Lung (tissue), 11 donors: ENCODE measurements at regions not wholly inside any gene's neighbourhood (a gene's known extent, or its start where the extent isn't known, plus 50 kb on each side); places are given as distances from the start of the nearest gene placed in this dataset.

ENCODE experiments used
- ATAC-seq: fragments of 200-7000 bp; cut with Tn5 transposase; one replicate; pipeline ENCODE4 v1.9.1; 2020; ENCODE audit warnings: moderate number of reproducible peaks; ENCODE audit not compliant: insufficient read depth, low FRiP score
- DNase-seq, 3 donors: peaks; one replicate each; pipeline ENCODE4 v3.0.0-alpha.2; 2013 to 2017
- H3K27ac ChIP-seq, 2 donors: one replicate each; pipeline ENCODE4 v1.5.1; 2013; ENCODE audit warnings: mild to moderate bottlenecking in 2 of 2, moderate library complexity in 2 of 2, control low read depth in 1 of 2, inconsistent platforms in 1 of 2, low read depth in 1 of 2, low read length in 1 of 2
- H3K27me3 ChIP-seq, 3 donors: one replicate each; pipeline ENCODE4 v1.5.1; 2013; ENCODE audit warnings: low read length in 2 of 3; ENCODE audit not compliant: control insufficient read depth in 3 of 3, insufficient read depth in 3 of 3
- H3K36me3 ChIP-seq, 4 donors: one replicate each; pipeline ENCODE4 v1.5.1; 2013; ENCODE audit warnings: low read length in 4 of 4, mild to moderate bottlenecking in 1 of 4, moderate library complexity in 1 of 4; ENCODE audit not compliant: control insufficient read depth in 4 of 4, insufficient read depth in 4 of 4
- H3K4me1 ChIP-seq, 5 donors: one replicate each; pipeline ENCODE4 v1.5.1; 2013; ENCODE audit warnings: low read length in 5 of 5, mild to moderate bottlenecking in 2 of 5, moderate library complexity in 1 of 5; ENCODE audit not compliant: control insufficient read depth in 5 of 5, insufficient read depth in 5 of 5
- H3K4me3 ChIP-seq: one replicate; pipeline ENCODE4 v1.5.1; 2013; ENCODE audit warnings: mild to moderate bottlenecking, control low read depth, moderate library complexity
- H3K9ac ChIP-seq, 2 donors: one replicate each; pipeline ENCODE4 v1.5.1; 2013; ENCODE audit warnings: low read length in 2 of 2, control low read depth in 1 of 2; ENCODE audit not compliant: insufficient read depth in 1 of 2
- H3K9me3 ChIP-seq, 4 donors: one replicate each; pipeline ENCODE4 v1.5.1; 2013; ENCODE audit warnings: low read length in 3 of 4, mild to moderate bottlenecking in 1 of 4, moderate library complexity in 1 of 4; ENCODE audit not compliant: control insufficient read depth in 4 of 4, insufficient read depth in 3 of 4
- WGBS, 2 donors: extraction: QIAGEN DNeasy Blood & Tissue Kit; methylation state at CpG; one replicate each; pipeline ENCODE4 v1.1.7; 2013; 5-methylcytosine and 5-hydroxymethylcytosine counted together
- TF ChIP-seq, protein P1 (sequence below): IDR thresholded peaks from 2 replicates; pipeline ENCODE4 v1.5.1; 2012; ENCODE audit warnings: mild to moderate bottlenecking; ENCODE audit errors: control extremely low read depth, extremely low read depth
- donor health status: control.
- donor health status: control.
- donor health status: Bipolar disorder and iron deficiency.
- donor health status: healthy.
- donor health status: DM: yes; HTN: yes; CAD: no.

DNA sequence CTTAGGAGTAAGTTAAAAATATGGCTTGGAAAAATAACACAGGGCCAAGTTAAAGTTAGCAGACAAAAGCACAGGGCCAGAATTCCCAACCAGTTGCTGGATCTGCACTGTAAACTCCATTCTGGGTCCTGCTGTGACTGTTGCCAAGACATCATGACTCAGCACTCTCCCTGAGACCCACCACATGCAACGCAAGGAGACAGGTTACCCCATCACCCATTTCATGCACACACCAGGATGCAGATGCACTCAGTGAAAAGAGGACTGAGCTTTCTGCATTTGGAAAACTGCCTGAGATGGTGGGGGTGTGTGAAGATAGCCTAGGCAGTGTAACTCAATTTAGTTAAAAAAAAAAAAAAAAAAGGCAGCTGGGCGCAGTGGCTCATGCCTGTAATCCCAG lies 97.6 kb upstream of the ZNF438 start:
- DNase-seq (peak in 2 of 3 donors; percentile 38 to 65), ATAC-seq (no peak)
- TF ChIP-seq, protein P1, sequence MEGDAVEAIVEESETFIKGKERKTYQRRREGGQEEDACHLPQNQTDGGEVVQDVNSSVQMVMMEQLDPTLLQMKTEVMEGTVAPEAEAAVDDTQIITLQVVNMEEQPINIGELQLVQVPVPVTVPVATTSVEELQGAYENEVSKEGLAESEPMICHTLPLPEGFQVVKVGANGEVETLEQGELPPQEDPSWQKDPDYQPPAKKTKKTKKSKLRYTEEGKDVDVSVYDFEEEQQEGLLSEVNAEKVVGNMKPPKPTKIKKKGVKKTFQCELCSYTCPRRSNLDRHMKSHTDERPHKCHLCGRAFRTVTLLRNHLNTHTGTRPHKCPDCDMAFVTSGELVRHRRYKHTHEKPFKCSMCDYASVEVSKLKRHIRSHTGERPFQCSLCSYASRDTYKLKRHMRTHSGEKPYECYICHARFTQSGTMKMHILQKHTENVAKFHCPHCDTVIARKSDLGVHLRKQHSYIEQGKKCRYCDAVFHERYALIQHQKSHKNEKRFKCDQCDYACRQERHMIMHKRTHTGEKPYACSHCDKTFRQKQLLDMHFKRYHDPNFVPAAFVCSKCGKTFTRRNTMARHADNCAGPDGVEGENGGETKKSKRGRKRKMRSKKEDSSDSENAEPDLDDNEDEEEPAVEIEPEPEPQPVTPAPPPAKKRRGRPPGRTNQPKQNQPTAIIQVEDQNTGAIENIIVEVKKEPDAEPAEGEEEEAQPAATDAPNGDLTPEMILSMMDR, result no peak
- Histone ChIP-seq H3K9me3 (peaks cover 0 to 2% (median 0%) of the 10 kb centered on the region in 4 donors), H3K27ac (no peak overlapping the region), H3K4me3 (no peak overlapping the region), H3K36me3 (no peaks in the 10 kb centered on the region), H3K27me3 (no peaks in the 10 kb centered on the region), H3K4me1 (peaks cover 0 to 11% (median 3%) of the 10 kb centered on the region in 5 donors), H3K9ac (no peak overlapping the region)
- 62 to 73% methylated on average over 1 to 2 of the region's 2 CpGs for WGBS, 2 donors

DNA sequence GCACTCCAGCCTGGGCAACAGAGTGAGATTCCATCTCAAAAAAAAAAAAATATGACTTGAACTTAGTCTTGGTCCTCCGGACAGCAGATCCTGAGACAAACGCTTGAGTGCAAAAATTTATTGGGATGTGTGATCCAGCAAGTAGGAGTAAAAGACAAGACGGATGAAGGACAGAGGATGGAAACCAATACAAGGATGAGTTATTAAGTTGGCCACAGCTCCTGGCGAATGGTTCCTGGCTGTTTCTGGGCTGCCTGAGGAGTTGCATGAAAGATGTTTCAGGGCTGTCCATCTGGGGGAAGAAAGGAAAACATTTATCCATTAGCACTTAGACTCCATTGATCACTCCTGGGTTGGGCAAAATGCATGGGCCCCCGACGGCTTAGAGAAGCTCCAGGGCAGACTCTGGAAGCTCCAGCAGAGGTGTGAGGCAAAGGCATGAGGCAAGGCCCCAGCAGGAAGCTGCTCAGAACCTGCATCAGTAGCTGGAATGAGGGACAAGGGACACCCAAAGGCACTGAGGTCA lies 98.3 kb upstream of the ZNF438 start:
- H3K4me1 ChIP-seq, result peaks cover 0 to 18% (median 7%) of the 10 kb centered on the region in 5 donors
- ATAC-seq, result no peak
- DNase-seq, result no peak
- H3K36me3 ChIP-seq, result no peaks in the 10 kb centered on the region
- H3K9me3 ChIP-seq, result peaks cover 0 to 2% (median 0%) of the 10 kb centered on the region in 4 donors
- WGBS, 2 donors, result 81 to 92% methylated on average over 6 of the region's 6 CpGs
- no peak overlapping the region for H3K9ac ChIP-seq
- TF ChIP-seq, protein P1, result no peak
- H3K27me3 ChIP-seq, result no peaks in the 10 kb centered on the region
- H3K4me3 ChIP-seq, result no peak overlapping the region
- H3K27ac ChIP-seq, result no peak overlapping the region

GRCh38 chr10:31130406-31130805 lies 98.7 kb upstream of the ZNF438 start:
- WGBS, 2 donors, result 80 to 85% methylated on average over 1 of the region's 1 CpG
- Histone ChIP-seq H3K4me3 (no peak overlapping the region), H3K36me3 (no peaks in the 10 kb centered on the region), H3K9me3 (peaks cover 0 to 2% (median 0%) of the 10 kb centered on the region in 4 donors), H3K4me1 (peaks cover 0 to 22% (median 7%) of the 10 kb centered on the region in 5 donors), H3K27me3 (no peaks in the 10 kb centered on the region), H3K9ac (no peak overlapping the region), H3K27ac (no peak overlapping the region)
- DNase-seq (peak in 1 of 3 donors; percentile 22), ATAC-seq (no peak)
- TF ChIP-seq, protein P1, result no peak

- Histone ChIP-seq H3K27me3 (no peaks in the 10 kb centered on the region), H3K4me1 (peaks cover 0 to 28% (median 9%) of the 10 kb centered on the region in 5 donors), H3K36me3 (no peaks in the 10 kb centered on the region), H3K27ac (no peak overlapping the region), H3K9ac (no peak overlapping the region), H3K4me3 (no peak overlapping the region), H3K9me3 (peaks cover 0 to 2% (median 0%) of the 10 kb centered on the region in 4 donors)
- DNase-seq (peak in 1 of 3 donors; percentile 53), ATAC-seq (no peak)
- 86 to 90% methylated on average over 2 of the region's 2 CpGs for WGBS, 2 donors
- TF ChIP-seq, protein P1, result no peak
Measured at GRCh38 chr10:31131251-31131650, 99.6 kb upstream of the ZNF438 start.
